ENCODE measurements at regions not wholly inside any gene's neighbourhood (a gene's known extent, or its start where the extent isn't known, plus 50 kb on each side); places are given as distances from the start of the nearest gene placed in this dataset.

DNA sequence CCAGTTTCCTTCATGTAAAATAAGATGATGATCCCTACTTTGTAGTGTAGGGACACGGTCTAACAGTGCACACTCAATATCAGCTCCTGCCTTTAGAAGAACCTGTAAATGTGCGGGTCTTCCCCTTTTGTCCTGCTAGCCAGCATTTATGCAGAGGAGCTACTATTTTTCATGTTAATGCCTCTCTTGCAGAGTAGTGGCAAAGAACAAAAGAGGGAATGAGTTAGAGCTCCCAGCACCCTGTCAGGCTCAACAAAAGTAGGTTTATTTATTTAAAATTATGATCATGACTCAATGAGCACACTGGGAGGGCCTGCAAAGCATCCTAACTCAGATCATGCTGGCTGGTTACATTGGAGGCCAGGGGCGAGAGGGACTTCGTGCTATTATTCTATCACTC is 414.5 kb upstream of the COBL start:
- no peak for DNase-seq

DNA sequence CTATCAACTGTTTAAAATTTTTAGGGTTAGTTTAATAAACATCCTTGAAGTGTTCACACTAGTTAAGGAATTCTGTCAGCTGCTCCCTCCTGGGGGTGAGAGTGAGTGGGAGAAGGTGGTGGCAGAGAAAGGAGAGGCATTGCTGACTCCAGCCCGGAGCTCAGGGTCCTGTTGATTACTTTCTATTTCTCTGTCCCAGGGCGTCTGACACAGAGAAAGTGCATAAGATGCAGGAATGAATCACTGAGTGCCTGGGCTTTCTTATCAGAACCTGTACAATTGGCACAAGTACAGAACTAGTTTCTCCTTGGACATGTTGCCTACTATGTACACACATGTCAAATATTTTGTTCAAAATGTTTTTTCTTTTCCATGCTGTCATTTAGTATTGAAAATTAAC is 410.8 kb upstream of the COBL start:
- DNase-seq: no peak

DNA sequence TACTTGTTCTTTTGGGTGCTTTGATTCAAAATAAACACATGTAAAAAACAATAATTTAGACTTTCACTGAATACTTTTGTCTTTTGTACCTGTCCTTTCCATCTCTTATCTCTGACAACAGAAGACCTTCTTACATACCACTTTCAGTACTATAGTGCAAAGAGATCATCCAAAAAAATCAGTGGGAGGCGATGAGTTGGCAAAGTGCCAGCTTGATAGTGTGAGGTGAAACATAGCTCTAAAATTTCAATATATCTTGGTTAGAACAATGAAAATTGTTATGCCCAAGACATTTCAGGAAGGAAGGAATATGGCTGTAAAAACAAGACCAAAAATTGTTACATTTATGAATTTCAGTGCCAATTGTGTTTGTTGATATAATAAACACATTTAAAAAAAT is 390.2 kb upstream of the COBL start:
- DNase-seq: no peak

DNA sequence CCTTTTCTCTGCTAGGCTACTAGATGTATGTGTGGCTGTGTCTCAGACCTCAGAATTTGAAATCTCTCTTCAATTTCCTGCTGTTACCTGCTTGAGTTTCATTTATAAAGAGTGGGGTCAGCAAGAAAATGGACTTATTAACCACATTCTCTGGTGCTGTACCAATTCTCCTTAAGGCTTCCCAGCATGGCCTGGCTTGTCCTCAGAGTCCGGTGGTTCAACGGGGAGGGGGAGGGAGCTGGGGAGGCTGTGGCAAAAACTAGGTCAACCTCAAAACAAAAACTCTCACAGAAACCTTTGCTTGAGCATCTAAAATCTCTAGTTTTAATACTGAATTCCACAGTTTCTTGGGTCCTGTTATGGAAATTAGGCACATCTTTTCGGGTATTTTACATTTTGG is 389.1 kb upstream of the COBL start:
- DNase-seq: no peak

DNA sequence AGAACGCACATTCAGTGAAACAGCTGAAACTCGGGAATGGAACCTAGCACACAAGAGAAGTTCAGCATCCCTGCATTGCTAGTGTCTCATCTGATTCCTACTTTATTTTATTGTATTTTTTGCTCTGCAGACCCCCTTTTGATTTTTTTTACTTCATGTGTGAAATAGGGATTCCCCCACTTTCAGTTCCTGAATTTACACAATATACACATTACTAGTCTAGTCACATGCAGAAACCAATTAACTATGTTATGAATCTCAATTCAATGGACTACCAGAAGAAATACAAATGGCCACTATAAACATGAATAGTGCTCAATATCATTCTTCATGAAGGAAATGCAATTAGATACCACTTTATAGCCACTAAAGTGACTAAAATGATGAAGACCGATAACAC is 386.1 kb upstream of the COBL start:
- DNase-seq: no peak

DNA sequence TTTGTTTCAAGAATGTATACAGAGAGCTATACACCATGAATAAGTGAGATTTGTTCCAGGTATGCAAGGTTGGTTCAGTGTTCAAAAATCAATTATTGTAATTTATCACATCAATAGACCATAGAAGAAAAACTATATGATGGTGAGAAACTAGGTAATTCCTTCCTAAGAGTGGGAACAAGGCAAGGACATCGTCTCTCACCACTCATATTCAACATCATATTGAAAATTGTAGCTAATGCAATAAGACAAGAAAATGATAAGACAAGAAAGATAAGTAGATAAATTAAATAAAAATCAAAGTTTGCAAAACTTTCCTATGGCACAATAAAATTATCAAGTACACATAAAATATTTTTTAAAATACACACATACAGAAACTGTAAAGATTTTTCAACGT is 385.3 kb upstream of the COBL start:
- no peak for DNase-seq

DNA sequence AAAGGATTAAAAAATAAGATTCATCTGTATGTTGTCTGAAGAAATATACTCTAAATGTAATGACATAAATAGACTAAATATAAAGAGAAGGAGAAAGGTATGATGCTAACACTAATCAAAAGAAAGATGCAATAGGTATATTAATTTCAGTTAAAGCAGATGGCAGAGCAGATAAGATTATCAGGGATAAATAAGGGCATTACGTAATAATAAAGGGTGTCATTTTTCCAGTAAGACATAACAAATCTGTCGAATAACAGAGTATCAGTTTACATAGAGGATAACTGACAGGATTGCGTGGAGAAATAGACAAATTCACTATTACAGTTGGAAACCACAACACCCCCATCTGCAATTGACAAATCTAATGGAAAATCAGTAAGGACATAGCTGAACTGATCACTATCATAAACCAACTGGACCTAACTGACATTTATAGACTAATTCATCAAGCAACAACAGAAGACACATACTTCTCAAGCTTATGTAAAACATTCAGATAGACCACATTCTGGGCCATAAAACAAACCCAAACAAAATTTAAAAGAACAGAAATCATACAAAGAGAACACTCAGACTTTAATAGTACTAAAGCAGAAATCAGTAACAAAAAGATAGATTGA is 384.1 kb upstream of the COBL start:
- DNase-seq: no peak

DNA sequence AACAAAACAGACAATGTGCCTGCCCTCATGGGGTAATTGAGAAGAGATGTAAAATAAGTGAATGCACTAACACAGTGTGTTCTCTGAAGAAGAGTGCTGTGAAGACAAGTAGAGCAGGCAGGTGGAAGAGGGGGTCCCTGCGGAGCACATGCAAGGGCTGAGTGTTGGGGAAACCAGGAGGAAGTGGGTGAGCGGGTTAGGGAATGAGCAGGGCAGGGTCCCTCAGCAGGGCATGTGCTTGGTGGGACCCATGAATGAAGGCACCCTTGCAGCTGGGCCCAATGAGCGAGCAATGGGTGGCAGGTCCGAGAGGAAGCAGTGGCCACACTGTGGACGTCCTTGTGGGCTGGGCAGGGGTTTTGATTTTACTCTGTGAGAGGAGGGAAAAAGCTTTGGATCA is 376.6 kb upstream of the COBL start:
- no peak for DNase-seq

DNA sequence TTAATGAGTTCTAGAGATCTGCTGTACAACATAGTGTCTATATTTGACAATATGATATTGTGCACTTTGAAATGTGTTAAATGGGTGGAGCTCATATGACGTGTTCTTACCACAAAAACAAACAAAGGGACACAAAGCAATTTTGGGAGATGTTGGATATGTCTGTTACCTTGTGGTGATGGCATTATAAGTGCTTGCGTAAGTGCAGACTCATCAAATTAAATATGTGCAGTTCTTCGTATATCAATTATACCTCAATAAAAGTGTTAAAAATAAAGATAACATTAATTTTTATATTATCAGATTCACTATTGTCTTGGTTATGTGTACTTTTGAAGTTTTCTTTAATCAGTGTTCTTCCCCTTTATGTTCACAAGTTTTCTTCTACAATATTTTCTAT is 372.9 kb upstream of the COBL start:
- no peak for DNase-seq

DNA sequence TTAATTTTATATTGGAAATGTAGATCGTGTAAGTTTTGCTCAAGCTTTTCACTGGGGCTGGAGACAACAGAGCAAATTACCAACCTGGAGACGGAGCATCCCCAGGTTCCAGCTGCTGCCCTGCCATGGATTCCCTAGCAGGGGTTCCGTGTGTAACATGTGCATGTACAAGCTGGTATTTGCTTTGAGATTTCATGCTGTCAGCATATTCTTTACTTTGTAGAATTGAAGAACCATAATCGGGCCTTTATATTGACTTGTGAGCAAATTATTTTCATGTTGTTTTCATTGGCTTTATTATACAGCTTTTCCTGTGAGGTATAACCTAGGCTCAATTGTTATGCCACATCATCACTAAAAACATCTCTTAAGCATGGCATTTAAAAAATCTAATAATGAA is 369.2 kb upstream of the COBL start:
- no peak for DNase-seq

DNA sequence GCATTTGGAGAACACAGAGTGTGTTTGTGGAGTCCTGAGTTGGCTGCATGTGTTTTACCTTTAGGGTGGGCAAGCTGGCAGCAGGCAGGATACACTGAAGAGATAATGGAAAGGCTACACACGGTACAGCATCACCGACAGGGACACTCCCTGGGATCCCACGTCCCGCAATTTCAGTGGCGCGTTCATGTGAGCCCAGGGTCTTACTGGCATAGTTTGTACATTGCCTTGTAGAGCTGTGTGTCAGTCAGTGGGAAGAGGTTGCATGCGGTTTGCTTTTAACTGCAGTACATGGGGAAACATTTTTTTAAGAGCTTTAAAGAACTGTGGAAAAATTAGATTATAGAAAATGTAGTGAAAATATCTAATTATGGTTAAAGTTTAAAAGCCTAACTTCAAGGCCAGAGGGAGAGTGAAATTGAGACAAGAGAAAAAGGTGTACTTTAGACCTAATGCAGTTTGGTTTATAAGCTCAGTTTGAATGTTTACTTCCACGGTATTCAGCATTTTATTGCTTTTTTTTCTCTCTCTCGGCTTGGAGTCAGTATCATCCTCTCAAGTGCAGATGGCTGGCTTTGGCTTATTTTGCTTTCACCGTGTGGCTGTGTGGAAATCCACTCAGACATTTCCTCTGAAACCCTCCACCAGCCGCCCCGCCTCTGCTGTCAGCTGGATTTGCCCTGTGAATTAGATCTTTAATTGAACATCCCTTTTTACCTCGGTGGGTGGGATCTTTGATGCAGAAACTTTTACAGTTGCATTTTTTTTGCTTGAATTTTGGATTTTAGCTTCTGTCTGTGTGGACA is 364.2 kb upstream of the COBL start:
- DNase-seq: no peak

DNA sequence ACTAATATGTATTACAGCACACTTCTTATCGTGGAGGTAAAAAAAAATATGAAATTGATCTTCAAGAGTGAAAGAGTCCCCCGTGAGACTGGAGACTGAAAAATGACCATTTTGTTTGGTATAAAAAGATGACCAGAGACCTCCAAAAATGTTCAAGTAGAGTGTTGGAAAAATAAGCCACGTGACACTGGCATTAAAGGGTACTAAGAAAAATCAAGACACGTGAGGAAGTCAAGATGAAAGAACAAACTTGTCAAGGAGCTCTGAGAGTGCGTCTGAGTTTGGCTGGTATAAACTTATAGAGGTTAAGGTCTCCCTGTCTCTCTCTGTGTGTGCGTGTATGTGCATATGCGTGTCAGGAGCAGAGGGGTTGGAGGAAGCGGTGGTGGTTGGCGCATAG is 362.7 kb upstream of the COBL start:
- no peak for DNase-seq

DNA sequence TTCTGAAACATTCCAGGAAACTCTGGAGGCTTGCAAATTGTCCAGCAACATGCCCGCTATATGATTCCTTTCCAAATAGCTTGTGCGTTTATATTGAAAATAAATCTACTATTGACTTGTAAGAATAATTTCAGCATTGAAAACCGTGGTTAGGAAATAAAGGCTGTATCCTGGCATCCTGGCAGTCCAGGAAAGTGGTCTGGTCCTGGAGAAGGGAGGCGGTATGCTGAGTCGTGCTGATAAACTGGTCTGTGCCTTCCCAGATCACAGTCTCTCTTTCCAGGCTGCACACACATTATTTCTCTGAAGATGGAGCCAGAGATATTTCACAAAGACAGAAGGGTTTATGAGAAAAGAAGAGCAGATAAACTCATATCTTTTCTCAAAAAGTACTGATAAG is 350.1 kb upstream of the COBL start:
- DNase-seq: no peak

DNA sequence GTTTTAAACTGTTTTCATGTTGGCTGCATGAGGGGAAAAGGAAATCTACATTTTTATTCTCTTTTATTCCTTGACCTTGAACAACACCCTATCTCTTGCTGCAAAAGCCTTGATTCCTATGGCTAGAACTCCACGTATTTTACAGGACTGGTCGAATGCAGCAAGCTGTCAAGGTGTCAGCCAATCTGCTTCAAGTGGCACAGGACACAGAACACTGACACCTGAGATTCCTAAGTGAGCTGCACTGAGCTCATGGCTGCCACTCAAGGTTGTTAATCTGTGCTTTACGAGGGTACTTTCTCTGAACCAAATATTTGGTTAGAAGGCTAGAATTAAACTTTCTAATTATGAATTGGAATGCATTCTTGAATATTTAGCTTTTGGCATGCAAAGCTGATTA is 349.7 kb upstream of the COBL start:
- no peak for DNase-seq

DNA sequence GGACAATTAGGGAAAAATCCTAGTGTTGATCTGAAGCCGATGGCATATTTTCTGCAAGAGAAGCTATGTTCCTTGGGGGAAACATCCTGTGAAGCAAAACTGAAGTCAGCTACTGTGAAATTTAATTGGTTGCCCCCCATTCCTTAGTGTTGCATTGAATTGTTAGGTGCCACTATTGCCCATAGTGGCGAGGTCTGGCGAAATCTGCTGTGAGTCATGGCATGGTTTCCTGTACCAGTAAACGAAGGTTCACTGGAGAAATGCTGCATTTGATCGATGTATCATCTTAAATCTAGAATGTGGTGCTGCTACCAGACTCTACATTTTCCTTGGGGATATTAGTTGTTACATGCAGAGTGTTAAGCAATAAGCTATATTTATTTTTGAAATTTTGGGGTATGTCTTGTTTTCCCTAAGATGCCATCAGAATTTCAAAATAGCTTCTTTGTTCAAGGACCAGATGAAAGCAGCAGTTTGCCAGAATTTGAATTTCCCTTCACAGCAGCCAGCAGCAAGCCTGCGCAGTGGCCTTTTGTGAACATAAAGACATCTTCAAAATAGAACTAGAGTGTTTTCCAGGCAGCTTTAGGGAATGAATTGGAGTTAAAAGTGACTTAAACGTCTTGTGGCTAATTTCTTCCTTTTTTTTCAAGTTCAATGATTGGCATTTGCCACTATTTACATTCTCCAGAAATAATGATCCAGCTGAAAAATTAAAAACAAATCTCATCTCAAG is 348.6 kb upstream of the COBL start:
- DNase-seq: no peak

DNA sequence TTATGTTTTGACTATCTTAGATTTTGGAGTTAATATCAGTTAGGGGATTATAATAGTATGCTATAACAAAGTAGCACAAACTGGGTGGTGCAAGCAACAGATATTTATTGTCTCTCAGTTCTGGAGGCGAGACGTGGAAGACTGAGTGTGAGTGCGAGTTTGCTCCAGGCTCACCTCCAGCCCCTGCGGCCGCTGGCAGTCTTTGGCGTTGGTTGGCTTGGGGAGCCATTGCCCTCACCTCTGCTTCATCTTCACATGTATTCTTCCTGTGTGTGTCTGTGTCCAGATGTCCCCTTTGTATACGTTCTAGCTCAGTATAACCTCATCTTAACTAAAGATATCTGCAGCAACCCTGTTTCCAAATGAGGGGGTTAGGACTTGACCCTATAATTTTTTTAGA is 343.9 kb upstream of the COBL start:
- DNase-seq: no peak

DNA sequence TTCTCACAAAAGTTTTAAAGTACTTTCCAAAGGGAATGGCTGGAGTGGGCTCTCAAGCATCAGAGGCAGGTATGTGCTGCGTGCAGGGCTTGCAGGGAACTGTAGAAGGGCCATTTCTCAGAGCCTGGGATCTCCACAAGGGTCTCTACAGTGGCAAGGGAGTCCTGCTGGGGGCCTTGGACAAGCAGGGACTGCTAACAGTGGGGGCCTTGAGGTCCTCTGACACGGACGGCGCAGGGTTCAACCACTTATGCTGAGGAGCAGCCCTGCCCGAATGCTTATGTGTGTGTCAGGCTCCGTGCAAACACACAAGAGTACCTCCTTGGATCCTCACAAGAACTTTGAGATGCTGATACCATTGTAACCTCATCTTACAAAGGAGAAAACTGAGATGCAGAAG is 342.1 kb upstream of the COBL start:
- no peak for DNase-seq

DNA sequence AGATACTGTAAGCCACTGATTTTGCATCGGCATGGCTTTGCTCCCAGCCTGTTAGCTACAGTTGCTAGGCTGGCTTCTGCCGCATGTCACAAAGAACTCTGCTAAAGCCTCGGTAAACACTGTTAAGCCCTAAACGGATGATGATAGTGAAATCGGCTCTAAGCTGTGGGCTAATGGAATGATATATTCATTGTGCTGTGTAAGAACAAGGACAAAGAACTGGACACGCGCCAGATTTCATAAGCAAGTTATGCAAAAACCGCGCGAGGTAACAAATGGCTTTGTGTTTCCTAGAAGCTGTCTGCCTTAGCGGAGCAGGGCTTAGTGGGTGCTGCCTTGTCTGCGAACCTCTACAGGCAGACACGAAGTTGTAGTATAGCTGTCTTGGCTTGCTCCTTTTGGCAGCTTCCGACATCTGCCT is 331.3 kb upstream of the COBL start:
- DNase-seq: no peak

DNA sequence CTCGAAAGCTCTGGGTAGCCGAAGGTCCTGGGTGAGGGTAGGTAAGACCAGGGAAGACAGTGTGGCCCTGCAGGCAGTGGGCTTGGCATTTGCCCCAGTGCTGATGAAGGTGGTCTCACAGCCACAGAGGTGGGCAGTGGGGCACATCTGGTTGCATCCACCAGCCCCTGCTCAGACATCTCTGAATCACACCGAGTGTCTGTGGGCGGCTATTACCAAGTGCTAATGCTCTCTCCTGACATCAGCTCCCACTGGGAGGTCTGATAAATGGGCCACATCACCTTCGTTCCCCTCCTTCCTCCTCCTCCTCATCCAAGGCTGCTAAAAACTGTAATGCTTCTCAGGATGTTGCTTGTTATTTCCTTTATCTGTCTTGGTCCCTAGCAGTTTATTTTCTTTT is 330.9 kb upstream of the COBL start:
- DNase-seq: no peak

DNA sequence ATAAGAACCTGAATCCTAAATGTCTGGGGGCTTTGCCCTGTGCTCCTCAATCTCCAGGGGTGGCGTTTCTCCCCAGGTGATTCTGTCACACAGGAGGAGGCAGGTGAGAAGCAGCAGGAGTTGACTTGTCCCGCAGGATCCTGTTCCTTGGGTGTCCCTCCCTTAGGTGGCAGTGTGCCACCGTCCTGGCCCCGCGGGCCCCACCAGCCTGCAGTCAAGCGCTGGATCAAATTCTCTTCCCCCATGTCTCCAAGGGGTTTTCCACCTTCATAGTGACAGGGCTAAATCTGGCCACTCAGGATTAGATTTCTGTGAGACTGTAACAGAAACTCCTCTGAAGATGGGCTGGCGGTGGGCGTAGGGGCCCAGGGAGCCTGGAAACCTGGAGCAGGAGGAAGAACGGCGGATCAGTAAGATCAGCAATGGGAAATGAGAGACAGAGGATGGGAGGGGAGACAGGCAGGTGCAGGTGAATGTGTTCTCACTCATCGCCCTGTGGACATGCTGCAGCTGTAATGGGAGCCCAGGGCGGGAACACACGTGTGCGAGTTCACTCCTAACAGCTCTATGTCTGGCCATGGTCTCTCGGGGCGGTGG is 329.2 kb upstream of the COBL start:
- no peak for DNase-seq

DNA sequence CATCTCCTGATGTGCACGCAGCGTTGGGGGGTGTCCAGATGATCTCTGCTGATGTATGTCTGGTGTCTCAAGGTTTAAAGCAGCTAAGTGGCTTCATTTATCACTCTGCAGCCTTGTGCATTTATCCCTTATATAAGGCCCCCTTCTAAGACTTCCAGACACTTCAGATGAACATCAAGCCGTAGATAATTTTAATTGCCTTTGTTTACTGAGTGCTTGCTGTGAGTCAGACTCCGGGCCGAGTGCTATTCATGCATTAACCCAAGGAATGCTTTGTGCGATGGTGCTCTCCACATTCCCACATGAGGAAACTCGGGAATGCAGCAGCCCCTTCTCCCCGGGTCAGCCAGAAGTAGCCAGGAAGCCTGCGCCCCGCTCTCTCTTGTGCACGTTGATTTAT is 328.6 kb upstream of the COBL start:
- no peak for DNase-seq

DNA sequence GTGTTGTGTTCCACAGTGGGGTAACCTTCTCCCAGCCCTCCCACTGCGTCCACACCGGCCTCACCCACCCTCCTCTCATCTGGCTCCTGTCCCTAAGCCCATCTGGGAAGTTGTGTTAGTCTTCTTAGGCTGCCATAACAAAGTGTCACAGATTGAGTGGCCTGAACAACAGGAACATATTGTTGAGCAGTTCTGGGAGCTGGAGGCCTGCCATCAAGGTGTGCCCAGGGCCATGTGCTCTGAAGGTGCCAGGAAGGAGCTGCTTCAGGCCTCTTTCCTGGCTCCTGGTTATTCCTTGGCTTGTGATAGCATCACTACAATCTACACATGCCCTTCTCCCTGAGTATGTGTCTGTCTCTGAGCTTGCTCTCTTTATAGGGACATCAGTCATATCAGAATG is 327.6 kb upstream of the COBL start:
- DNase-seq: no peak

DNA sequence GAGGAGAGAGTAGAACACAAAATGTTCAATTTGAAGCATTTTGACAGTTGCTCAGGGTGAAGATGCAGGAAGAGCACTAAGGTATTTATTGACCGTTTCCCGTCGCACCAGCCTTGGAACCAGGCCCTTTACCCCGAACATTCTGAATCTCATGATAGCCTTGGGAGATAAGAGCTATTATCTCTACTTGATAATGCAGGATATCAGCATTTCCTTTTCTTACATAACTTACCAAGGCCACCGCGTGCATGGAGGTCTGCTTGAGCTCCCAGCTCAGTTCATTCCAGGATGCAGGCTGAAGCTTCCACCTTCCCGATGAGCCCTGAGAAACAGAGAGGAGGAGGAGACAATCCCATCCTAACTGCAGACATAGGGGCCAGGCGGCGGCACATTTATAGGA is 324.2 kb upstream of the COBL start:
- DNase-seq: no peak

Data from bone marrow (tissue), 2 donors.